Liver (tissue), 8 donors: ENCODE measurements at regions not wholly inside any gene's neighbourhood (a gene's known extent, or its start where the extent isn't known, plus 50 kb on each side); places are given as distances from the start of the nearest gene placed in this dataset.

Experiments used
- DNase-seq: peaks from one replicate; pipeline ENCODE4 v3.0.0-alpha.2; 2017; ENCODE audit warnings: low spot score
- H3K27ac ChIP-seq, 2 donors: one replicate each; pipeline ENCODE4 v1.7.0; 2013; ENCODE audit warnings: inconsistent platforms in 2 of 2, low read length in 2 of 2, control low read depth in 1 of 2, low read depth in 1 of 2, mild to moderate bottlenecking in 1 of 2
- H3K27me3 ChIP-seq, 4 donors: one replicate each; pipeline versions ENCODE4 v1.6.1 to v1.7.0; 2013; ENCODE audit warnings: low read length in 3 of 4, inconsistent platforms in 1 of 4, mild to moderate bottlenecking in 1 of 4, moderate library complexity in 1 of 4; ENCODE audit not compliant: control insufficient read depth in 4 of 4, insufficient read depth in 4 of 4
- H3K36me3 ChIP-seq, 4 donors: one replicate each; pipeline versions ENCODE4 v1.6.1 to v1.7.0; 2013; ENCODE audit warnings: low read length in 3 of 4, mild to moderate bottlenecking in 3 of 4, low read depth in 1 of 4, moderate library complexity in 1 of 4; ENCODE audit not compliant: control insufficient read depth in 4 of 4, insufficient read depth in 3 of 4
- H3K4me1 ChIP-seq, 4 donors: one replicate each; pipeline versions ENCODE4 v1.6.1 to v1.7.0; 2013; ENCODE audit warnings: low read length in 3 of 4, mild to moderate bottlenecking in 3 of 4, moderate library complexity in 1 of 4; ENCODE audit not compliant: control insufficient read depth in 4 of 4, insufficient read depth in 4 of 4
- H3K4me3 ChIP-seq, 3 donors: one replicate each; pipeline versions ENCODE4 v1.6.1 to v1.7.0; 2013; ENCODE audit warnings: low read length in 3 of 3, control low read depth in 1 of 3, low read depth in 1 of 3, mild to moderate bottlenecking in 1 of 3
- H3K9ac ChIP-seq, 2 donors: one replicate each; pipeline ENCODE4 v1.7.0; 2013; ENCODE audit warnings: low read length in 2 of 2, mild to moderate bottlenecking in 2 of 2, moderate library complexity in 2 of 2, control low read depth in 1 of 2, low read depth in 1 of 2
- H3K9me3 ChIP-seq, 4 donors: one replicate each; pipeline versions ENCODE4 v1.6.1 to v1.7.0; 2013; ENCODE audit warnings: low read length in 3 of 4; ENCODE audit not compliant: control insufficient read depth in 4 of 4
- ATF3 ChIP-seq: IDR thresholded peaks from 2 replicates; pipeline ENCODE4 v1.6.1; 2016; ENCODE audit warnings: antibody characterized with exemption
- CTCF ChIP-seq: fragments of 150-350 bp; IDR thresholded peaks from 2 replicates; pipeline ENCODE4 v1.5.1; 2017; ENCODE audit warnings: improper control_type of control experiment, low read depth, low read length; ENCODE audit not compliant: missing input control
- EGR1 ChIP-seq, 2 donors: IDR thresholded peaks; 2 replicates each; pipeline ENCODE4 v1.6.1; 2016 to 2018; ENCODE audit warnings: antibody characterized with exemption in 2 of 2, low read depth in 2 of 2
- FOXA1 ChIP-seq: IDR thresholded peaks from 2 replicates; pipeline ENCODE4 v1.6.1; 2016; ENCODE audit warnings: antibody characterized with exemption
- FOXA2 ChIP-seq: IDR thresholded peaks from 2 replicates; pipeline ENCODE4 v1.6.1; 2016; ENCODE audit warnings: antibody characterized with exemption
- GABPA ChIP-seq, 2 donors: IDR thresholded peaks in 1 of 2; conservative IDR thresholded peaks in 1 of 2; 2 replicates each; pipeline ENCODE4 v1.6.1; 2016; ENCODE audit warnings: antibody characterized with exemption in 2 of 2, mild to moderate bottlenecking in 1 of 2, moderate library complexity in 1 of 2
- NR2F2 ChIP-seq: IDR thresholded peaks from 2 replicates; pipeline ENCODE4 v1.6.1; 2016; ENCODE audit warnings: antibody characterized with exemption
- RAD21 ChIP-seq, 2 donors: IDR thresholded peaks; 2 replicates each; pipeline ENCODE4 v1.6.1; 2016; ENCODE audit warnings: antibody characterized with exemption in 2 of 2, mild to moderate bottlenecking in 2 of 2
- REST ChIP-seq: IDR thresholded peaks from 2 replicates; pipeline ENCODE4 v1.6.1; 2016; ENCODE audit warnings: antibody characterized with exemption, mild to moderate bottlenecking
- RXRA ChIP-seq, 2 donors: IDR thresholded peaks; 2 replicates each; pipeline ENCODE4 v1.6.1; 2017 to 2018; ENCODE audit warnings: antibody characterized with exemption in 2 of 2, mild to moderate bottlenecking in 1 of 2
- TAF1 ChIP-seq: conservative IDR thresholded peaks from 2 replicates; pipeline ENCODE4 v1.6.1; 2016; ENCODE audit warnings: antibody characterized with exemption, mild to moderate bottlenecking
- YY1 ChIP-seq: IDR thresholded peaks from 2 replicates; pipeline ENCODE4 v1.6.1; 2016; ENCODE audit warnings: antibody characterized with exemption, mild to moderate bottlenecking
- ZBTB33 ChIP-seq: IDR thresholded peaks from 2 replicates; pipeline ENCODE4 v1.6.1; 2016; ENCODE audit warnings: antibody characterized with exemption
- WGBS: extraction: QIAGEN DNeasy Blood & Tissue Kit; methylation state at CpG from one replicate; pipeline ENCODE4 v1.1.7; 2013; 5-methylcytosine and 5-hydroxymethylcytosine counted together
- donor health status: healthy.
- donor health status: healthy.
- donor health status: healthy.
- donor health status: healthy.
- donor health status: healthy.

GRCh38 chr12:107397890-107398500 lies 287.6 kb upstream of the PWP1 start:
- no peak overlapping the region for H3K9ac ChIP-seq
- no peaks in the 10 kb centered on the region for H3K27me3 ChIP-seq
- no peak for DNase-seq
- H3K9me3 ChIP-seq, result no peaks in the 10 kb centered on the region
- no peaks in the 10 kb centered on the region for H3K36me3 ChIP-seq
- peaks cover 0 to 6% (median 0%) of the 10 kb centered on the region in 4 donors for H3K4me1 ChIP-seq
- 89% methylated on average over 11 of the region's 11 CpGs for WGBS
- H3K4me3 ChIP-seq, result no peak overlapping the region
- H3K27ac ChIP-seq, result no peak overlapping the region
- no peak for TF ChIP-seq REST
- no peak for TF ChIP-seq ZBTB33
- no peak for TF ChIP-seq NR2F2
- no peak for TF ChIP-seq YY1
- no peak for TF ChIP-seq TAF1
- TF ChIP-seq RXRA (IDR thresholded peaks at IDR 0.05), result no peak
- TF ChIP-seq GABPA (IDR thresholded peaks at IDR 0.05 in 1 of 2, conservative IDR thresholded peaks at IDR 0.05 in 1 of 2), result no peak

- no peak overlapping the region for H3K27ac ChIP-seq
- DNase-seq, result no peak
- H3K4me1 ChIP-seq, result peaks cover 0 to 6% (median 0%) of the 10 kb centered on the region in 4 donors
- H3K27me3 ChIP-seq, result no peaks in the 10 kb centered on the region
- no peak overlapping the region for H3K4me3 ChIP-seq
- H3K9me3 ChIP-seq, result no peaks in the 10 kb centered on the region
- TF ChIP-seq TAF1, result no peak
- no peak for TF ChIP-seq RAD21 (IDR thresholded peaks at IDR 0.05)
- no peak for TF ChIP-seq YY1
- TF ChIP-seq NR2F2, result no peak
- no peak for TF ChIP-seq ATF3
- no peak for TF ChIP-seq EGR1 (IDR thresholded peaks at IDR 0.05; ENCODE audit: low read depth in 2 of 2)
- TF ChIP-seq FOXA1, result no peak
- no peak for TF ChIP-seq CTCF
- no peak for TF ChIP-seq ZBTB33
- no peak for TF ChIP-seq FOXA2
- no peak for TF ChIP-seq GABPA (IDR thresholded peaks at IDR 0.05 in 1 of 2, conservative IDR thresholded peaks at IDR 0.05 in 1 of 2)
- no peak for TF ChIP-seq REST
- H3K9ac ChIP-seq, result no peak overlapping the region
- 85% methylated on average over 5 of the region's 5 CpGs for WGBS
- no peaks in the 10 kb centered on the region for H3K36me3 ChIP-seq
Measured at GRCh38 chr12:107399046-107399445, 286.6 kb upstream of the PWP1 start.
